Suprapubic skin (tissue), 4 donors: ENCODE measurements at regions not wholly inside any gene's neighbourhood (a gene's known extent, or its start where the extent isn't known, plus 50 kb on each side); places are given as distances from the start of the nearest gene placed in this dataset.

ENCODE experiments used
- DNase-seq, 2 donors: peaks; one replicate each; pipeline ENCODE4 v3.0.0-alpha.2; 2019; ENCODE audit warnings: low spot score in 2 of 2
- H3K27ac ChIP-seq: fragments of 200-600 bp; sonication (generic); one replicate; pipeline ENCODE4 v1.5.1; 2019
- H3K27me3 ChIP-seq: fragments of 200-600 bp; sonication (generic); one replicate; pipeline ENCODE4 v1.5.1; 2019
- H3K36me3 ChIP-seq: fragments of 200-600 bp; sonication (generic); one replicate; pipeline ENCODE4 v1.5.1; 2019
- H3K4me1 ChIP-seq: fragments of 200-600 bp; sonication (generic); one replicate; pipeline ENCODE4 v1.5.1; 2019
- H3K4me3 ChIP-seq: fragments of 200-600 bp; sonication (generic); one replicate; pipeline ENCODE4 v1.5.1; 2019; ENCODE audit warnings: mild to moderate bottlenecking
- H3K9me3 ChIP-seq: fragments of 200-600 bp; sonication (generic); one replicate; pipeline ENCODE4 v1.5.1; 2019
- CTCF ChIP-seq, 2 donors: fragments of 200-600 bp in 1 of 2; fragments of 450-650 bp in 1 of 2; sonication (generic) in 1 of 2; IDR thresholded peaks; one replicate each; pipeline ENCODE4 v1.5.1; 2016 to 2019; ENCODE audit warnings: antibody characterized with exemption in 2 of 2, mild to moderate bottlenecking in 1 of 2, moderate library complexity in 1 of 2
- EP300 ChIP-seq: sonication (generic); formaldehyde crosslinking; IDR thresholded peaks from one replicate; pipeline ENCODE4 v1.6.1; 2017; ENCODE audit warnings: antibody characterized with exemption
- POLR2A ChIP-seq, 2 donors: fragments of 450-650 bp; IDR thresholded peaks; one replicate each; pipeline ENCODE4 v1.6.1; 2017; ENCODE audit warnings: antibody characterized with exemption in 2 of 2, mild to moderate bottlenecking in 2 of 2, moderate library complexity in 2 of 2
- POLR2AphosphoS5 ChIP-seq, 3 donors: sonication (generic); formaldehyde crosslinking; IDR thresholded peaks; one replicate each; pipeline ENCODE4 v1.6.1; 2017; ENCODE audit warnings: antibody characterized with exemption in 3 of 3
- WGBS: methylation state at CpG from one replicate; pipeline ENCODE4 v1.1.5; 2018; 5-methylcytosine and 5-hydroxymethylcytosine counted together

GRCh38 chr3:104514776-104515175, 851.9 kb upstream of the ALCAM start:
- no peaks in the 10 kb centered on the region for H3K9me3 ChIP-seq
- 93% methylated on average over 3 of the region's 3 CpGs for WGBS
- no peak overlapping the region for H3K27ac ChIP-seq
- H3K27me3 ChIP-seq: no peaks in the 10 kb centered on the region
- H3K4me3 ChIP-seq: no peak overlapping the region
- H3K4me1 ChIP-seq: no peaks in the 10 kb centered on the region
- TF ChIP-seq CTCF (IDR thresholded peaks at IDR 0.05) (no peak), EP300 (no peak), POLR2A (IDR thresholded peaks at IDR 0.05) (no peak), POLR2AphosphoS5 (IDR thresholded peaks at IDR 0.05) (no peak)
- DNase-seq: no peak
- no peaks in the 10 kb centered on the region for H3K36me3 ChIP-seq

DNA sequence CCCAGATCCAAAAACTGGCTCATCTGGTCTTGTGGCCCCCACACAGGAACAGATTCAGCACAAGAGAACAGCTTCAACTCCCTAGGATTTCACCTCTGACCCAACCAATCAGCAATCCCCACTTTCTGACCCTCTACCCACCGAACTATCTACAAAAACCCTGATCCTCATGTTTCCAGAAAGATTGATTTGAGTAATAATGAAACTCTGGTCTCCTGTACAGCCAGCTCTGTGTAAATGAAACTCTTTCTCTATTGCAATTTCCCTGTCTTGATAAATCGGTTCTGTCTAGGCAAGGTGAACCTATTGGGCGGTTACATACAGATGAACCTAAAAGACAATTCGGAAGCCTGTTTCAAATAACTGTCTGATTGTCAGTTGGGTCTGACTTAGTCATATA, 847.6 kb upstream of the ALCAM start:
- WGBS: 67% methylated on average over 4 of the region's 4 CpGs
- no peak overlapping the region for H3K4me3 ChIP-seq
- H3K9me3 ChIP-seq: no peaks in the 10 kb centered on the region
- no peak overlapping the region for H3K27ac ChIP-seq
- H3K4me1 ChIP-seq: no peaks in the 10 kb centered on the region
- H3K36me3 ChIP-seq: no peaks in the 10 kb centered on the region
- DNase-seq: no peak
- H3K27me3 ChIP-seq: no peaks in the 10 kb centered on the region
- TF ChIP-seq POLR2AphosphoS5 (IDR thresholded peaks at IDR 0.05) (no peak), POLR2A (IDR thresholded peaks at IDR 0.05) (no peak), CTCF (IDR thresholded peaks at IDR 0.05) (no peak), EP300 (no peak)

- Histone ChIP-seq H3K27me3 (no peaks in the 10 kb centered on the region), H3K27ac (no peak overlapping the region), H3K4me1 (no peaks in the 10 kb centered on the region), H3K4me3 (no peak overlapping the region), H3K36me3 (no peaks in the 10 kb centered on the region), H3K9me3 (no peaks in the 10 kb centered on the region)
- 23% methylated on average over 4 of the region's 4 CpGs for WGBS
- DNase-seq: no peak
- no peak for TF ChIP-seq CTCF (IDR thresholded peaks at IDR 0.05)
- no peak for TF ChIP-seq POLR2AphosphoS5 (IDR thresholded peaks at IDR 0.05)
- TF ChIP-seq POLR2A (IDR thresholded peaks at IDR 0.05): no peak
- no peak for TF ChIP-seq EP300
These were observed 847.1 kb upstream of the ALCAM start for GRCh38 chr3:104519468-104520227.

GRCh38 chr3:104520228-104520655, 846.5 kb upstream of the ALCAM start:
- WGBS: 50% methylated on average over 3 of the region's 3 CpGs
- H3K36me3 ChIP-seq: no peaks in the 10 kb centered on the region
- no peaks in the 10 kb centered on the region for H3K27me3 ChIP-seq
- no peak for DNase-seq
- no peak for TF ChIP-seq POLR2AphosphoS5 (IDR thresholded peaks at IDR 0.05)
- TF ChIP-seq EP300: no peak
- TF ChIP-seq POLR2A (IDR thresholded peaks at IDR 0.05): no peak
- TF ChIP-seq CTCF (IDR thresholded peaks at IDR 0.05): no peak
- H3K27ac ChIP-seq: no peak overlapping the region
- no peaks in the 10 kb centered on the region for H3K9me3 ChIP-seq
- no peak overlapping the region for H3K4me3 ChIP-seq
- no peaks in the 10 kb centered on the region for H3K4me1 ChIP-seq

GRCh38 chr3:104521606-104522336, 844.9 kb upstream of the ALCAM start:
- no peaks in the 10 kb centered on the region for H3K9me3 ChIP-seq
- H3K27ac ChIP-seq: no peak overlapping the region
- H3K36me3 ChIP-seq: no peaks in the 10 kb centered on the region
- no peak overlapping the region for H3K4me3 ChIP-seq
- 52% methylated on average over 7 of the region's 7 CpGs for WGBS
- no peaks in the 10 kb centered on the region for H3K4me1 ChIP-seq
- no peaks in the 10 kb centered on the region for H3K27me3 ChIP-seq
- TF ChIP-seq EP300: no peak
- no peak for TF ChIP-seq CTCF (IDR thresholded peaks at IDR 0.05)
- TF ChIP-seq POLR2AphosphoS5 (IDR thresholded peaks at IDR 0.05): no peak
- DNase-seq: no peak
